ENCODE measurements at regions not wholly inside any gene's neighbourhood (a gene's known extent, or its start where the extent isn't known, plus 50 kb on each side); places are given as distances from the start of the nearest gene placed in this dataset.
"Not testable (repeated sequence)": the region's sequence is repeated elsewhere in the genome, so short reads cannot be mapped to it uniquely, and the experiment has no call there.

DNA sequence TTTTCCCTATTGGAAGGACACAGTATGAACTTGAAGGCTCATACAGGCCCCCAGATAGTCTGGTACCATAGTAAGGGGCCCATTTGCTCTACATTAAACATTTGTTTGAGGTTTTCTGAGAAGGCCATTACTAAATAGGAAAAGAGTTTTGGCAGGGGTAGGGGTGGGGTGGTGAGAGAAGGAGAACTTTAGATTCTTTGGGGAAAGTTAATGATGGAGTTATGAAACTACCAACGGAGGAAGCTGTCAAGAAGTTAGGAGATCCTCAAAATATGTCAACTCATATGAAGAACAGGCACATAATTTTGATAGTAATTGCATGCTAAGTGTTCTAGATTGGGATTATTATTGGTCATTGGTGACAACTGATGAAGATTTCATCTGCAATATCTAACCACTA is 114.7 kb downstream of the TAF11L14 start:
- Histone ChIP-seq H3K9me3 (no peaks in the 10 kb centered on the region), H3K4me3 (no peak overlapping the region), H3K27me3 (no peaks in the 10 kb centered on the region), H3K27ac (no peak overlapping the region), H3K4me1 (no peaks in the 10 kb centered on the region), H3K36me3 (no peaks in the 10 kb centered on the region)
- intact Hi-C loops (cut with DNase I; ENCODE audit: low total_unique reads), result no loop called here
- TF ChIP-seq EP300 (IDR thresholded peaks at IDR 0.05) (no peak), POLR2AphosphoS5 (IDR thresholded peaks at IDR 0.05) (no peak), POLR2A (IDR thresholded peaks at IDR 0.05) (no peak)
- TF ChIP-seq, protein P1, sequence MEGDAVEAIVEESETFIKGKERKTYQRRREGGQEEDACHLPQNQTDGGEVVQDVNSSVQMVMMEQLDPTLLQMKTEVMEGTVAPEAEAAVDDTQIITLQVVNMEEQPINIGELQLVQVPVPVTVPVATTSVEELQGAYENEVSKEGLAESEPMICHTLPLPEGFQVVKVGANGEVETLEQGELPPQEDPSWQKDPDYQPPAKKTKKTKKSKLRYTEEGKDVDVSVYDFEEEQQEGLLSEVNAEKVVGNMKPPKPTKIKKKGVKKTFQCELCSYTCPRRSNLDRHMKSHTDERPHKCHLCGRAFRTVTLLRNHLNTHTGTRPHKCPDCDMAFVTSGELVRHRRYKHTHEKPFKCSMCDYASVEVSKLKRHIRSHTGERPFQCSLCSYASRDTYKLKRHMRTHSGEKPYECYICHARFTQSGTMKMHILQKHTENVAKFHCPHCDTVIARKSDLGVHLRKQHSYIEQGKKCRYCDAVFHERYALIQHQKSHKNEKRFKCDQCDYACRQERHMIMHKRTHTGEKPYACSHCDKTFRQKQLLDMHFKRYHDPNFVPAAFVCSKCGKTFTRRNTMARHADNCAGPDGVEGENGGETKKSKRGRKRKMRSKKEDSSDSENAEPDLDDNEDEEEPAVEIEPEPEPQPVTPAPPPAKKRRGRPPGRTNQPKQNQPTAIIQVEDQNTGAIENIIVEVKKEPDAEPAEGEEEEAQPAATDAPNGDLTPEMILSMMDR (IDR thresholded peaks at IDR 0.05), result no peak
- no peak for DNase-seq
- 52 to 68% (median 61%) methylated on average over 1 of the region's 1 CpG for WGBS, 5 donors

DNA sequence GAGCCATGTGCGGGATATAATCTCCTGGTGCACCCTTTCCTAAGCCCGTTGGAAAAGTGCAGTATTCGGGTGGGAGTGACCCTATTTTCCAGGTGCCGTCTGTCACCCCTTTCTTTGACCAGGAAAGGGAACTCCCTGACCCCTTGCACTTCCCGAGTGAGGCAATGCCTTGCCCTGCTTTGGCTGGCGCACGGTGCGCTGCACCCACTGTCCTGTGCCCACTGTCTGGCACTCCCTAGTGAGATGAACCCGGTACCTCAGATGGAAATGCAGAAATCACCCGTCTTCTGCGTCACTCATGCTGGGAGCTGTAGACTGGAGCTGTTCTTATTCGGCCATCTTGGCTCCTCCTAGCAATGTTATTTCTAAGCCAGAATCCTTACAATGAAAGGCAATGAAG is 121.1 kb downstream of the TAF11L14 start:
- intact Hi-C loops (cut with DNase I; ENCODE audit: low total_unique reads), result not testable (repeated sequence)
- 85 to 98% (median 88%) methylated on average over 11 to 12 of the region's 12 CpGs for WGBS, 5 donors

DNA sequence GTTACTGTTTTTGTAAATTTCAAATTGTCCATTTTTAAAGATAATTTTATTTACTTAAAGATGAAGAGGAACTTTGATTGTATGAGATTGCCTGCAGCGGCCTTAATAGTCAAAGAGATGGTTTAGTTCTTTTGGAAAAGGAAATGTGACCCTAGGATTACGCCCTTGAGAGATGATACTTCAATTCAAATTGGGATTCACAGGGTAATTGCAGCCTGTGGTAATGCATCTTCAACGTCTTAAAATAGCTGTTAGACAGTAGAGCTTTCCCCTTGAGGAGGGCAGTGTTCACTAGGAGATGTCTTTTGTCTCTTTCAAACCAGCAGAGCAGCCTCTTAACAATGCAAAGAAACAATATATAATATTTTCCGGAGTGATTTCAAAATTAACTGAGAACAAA is 127.1 kb downstream of the TAF11L14 start:
- H3K4me3 ChIP-seq, result no peak overlapping the region
- intact Hi-C loops (cut with DNase I; ENCODE audit: low total_unique reads), result no loop called here
- H3K27me3 ChIP-seq, result no peaks in the 10 kb centered on the region
- H3K27ac ChIP-seq, result no peak overlapping the region
- no peaks in the 10 kb centered on the region for H3K36me3 ChIP-seq
- no peaks in the 10 kb centered on the region for H3K9me3 ChIP-seq
- TF ChIP-seq, protein P1 (IDR thresholded peaks at IDR 0.05), result no peak
- WGBS, 5 donors, result 57 to 70% (median 64%) methylated on average over 4 of the region's 4 CpGs
- H3K4me1 ChIP-seq, result no peaks in the 10 kb centered on the region
- no peak for DNase-seq

More for the DNA sequence above, 121.1 kb downstream of the TAF11L14 start:
- not testable (repeated sequence) for H3K36me3 ChIP-seq, H3K27me3 ChIP-seq, H3K4me3 ChIP-seq, DNase-seq, H3K4me1 ChIP-seq, H3K9me3 ChIP-seq, H3K27ac ChIP-seq

DNA sequence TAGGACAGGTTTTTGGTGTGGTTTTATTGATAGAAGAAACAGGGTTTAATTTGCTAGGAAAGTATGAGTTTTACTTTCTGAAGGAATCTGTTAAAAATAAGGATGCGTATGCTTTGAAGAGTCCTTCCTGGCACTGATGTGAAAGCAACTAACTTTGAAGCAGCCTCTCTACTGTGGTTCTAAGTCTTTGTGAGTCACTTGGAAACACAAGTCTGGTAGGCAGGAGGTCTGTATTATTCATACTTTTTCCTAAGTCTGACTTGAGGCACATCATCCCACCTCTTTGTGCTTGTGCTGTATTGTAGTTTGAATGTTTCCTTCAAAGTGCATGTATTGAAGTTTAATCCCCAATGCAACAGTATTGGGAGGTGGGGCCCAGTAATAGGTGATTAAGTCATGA is 129.0 kb downstream of the TAF11L14 start:
- DNase-seq, result no peak
- no peaks in the 10 kb centered on the region for H3K36me3 ChIP-seq
- H3K27me3 ChIP-seq, result no peaks in the 10 kb centered on the region
- no peaks in the 10 kb centered on the region for H3K9me3 ChIP-seq
- WGBS, 5 donors, result 86 to 100% (median 89%) methylated on average over 1 of the region's 1 CpG
- H3K4me1 ChIP-seq, result no peaks in the 10 kb centered on the region
- no peak overlapping the region for H3K4me3 ChIP-seq
- TF ChIP-seq POLR2A (IDR thresholded peaks at IDR 0.05) (no peak), EP300 (IDR thresholded peaks at IDR 0.05) (no peak), POLR2AphosphoS5 (IDR thresholded peaks at IDR 0.05) (no peak)
- TF ChIP-seq, protein P1 (IDR thresholded peaks at IDR 0.05), result no peak
- intact Hi-C loops (cut with DNase I; ENCODE audit: low total_unique reads), result no loop called here
- H3K27ac ChIP-seq, result no peak overlapping the region

DNA sequence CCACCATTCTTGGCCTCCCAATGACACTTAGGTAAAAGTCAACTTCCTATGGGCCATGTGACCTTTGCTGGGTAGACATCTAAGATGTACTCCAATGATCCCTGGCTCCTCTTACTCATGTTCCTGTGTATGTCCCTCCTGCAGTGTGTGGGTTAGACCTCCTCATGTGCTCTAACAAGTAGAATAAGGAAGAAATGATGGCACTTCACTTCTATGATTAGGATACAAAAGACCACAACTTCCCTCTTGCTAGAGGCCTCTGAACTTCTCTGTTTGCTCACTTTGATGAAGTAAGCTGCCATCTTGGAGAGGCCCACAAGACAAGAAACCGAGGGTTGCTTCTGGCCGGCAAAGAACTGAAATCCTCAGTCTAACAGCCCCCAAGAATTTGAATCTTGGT is 131.8 kb downstream of the TAF11L14 start:
- no peaks in the 10 kb centered on the region for H3K36me3 ChIP-seq
- no peaks in the 10 kb centered on the region for H3K9me3 ChIP-seq
- 77 to 92% (median 85%) methylated on average over 2 of the region's 2 CpGs for WGBS, 5 donors
- intact Hi-C loops (cut with DNase I; ENCODE audit: low total_unique reads), result no loop called here
- H3K27me3 ChIP-seq, result no peaks in the 10 kb centered on the region
- TF ChIP-seq EP300 (IDR thresholded peaks at IDR 0.05) (no peak), POLR2AphosphoS5 (IDR thresholded peaks at IDR 0.05) (no peak), POLR2A (IDR thresholded peaks at IDR 0.05) (no peak)
- TF ChIP-seq, protein P1 (IDR thresholded peaks at IDR 0.05), result no peak
- no peak overlapping the region for H3K27ac ChIP-seq
- DNase-seq, result no peak
- no peak overlapping the region for H3K4me3 ChIP-seq
- H3K4me1 ChIP-seq, result no peaks in the 10 kb centered on the region
